IMR-90 (cell line): ENCODE measurements at regions not wholly inside any gene's neighbourhood (a gene's known extent, or its start where the extent isn't known, plus 50 kb on each side); places are given as distances from the start of the nearest gene placed in this dataset.
A peak's percentile ranks its signal among the peaks of the same experiment; 100 is the strongest.

Experiments
- ATAC-seq: fragments of 200-7000 bp; cut with Tn5 transposase; 2 replicates; pipeline ENCODE4 v1.9.1; 2020; ENCODE audit warnings: low read depth, mild to moderate bottlenecking, moderate library complexity
- BruUV-seq: library from RNA; stranded (reverse); fragments of 400-500 nt; replicated peaks from 2 replicates; lab custom pipeline; 2021; lab: Mats Ljungman, UMichigan
- CTCF ChIA-PET: fragments of 300-600 bp; formaldehyde crosslinking; extraction: SDS; loops from one replicate; lab custom pipeline; 2021; ENCODE audit warnings: antibody characterized with exemption; lab: Yijun Ruan, JAX
- POLR2A ChIA-PET: fragments of 300-600 bp; sonication (Branson Sonifier 250); formaldehyde crosslinking; loops from one replicate; lab custom pipeline; 2022; ENCODE audit warnings: antibody characterized with exemption; ENCODE audit not compliant: unreplicated experiment; lab: Charles Lee
- DNase-seq: peaks from one replicate; pipeline ENCODE4 v3.0.0; 2013
- H2AFZ ChIP-seq: replicated peaks from 2 replicates; pipeline ENCODE3; 2013; ENCODE audit warnings: low read length, mild to moderate bottlenecking; ENCODE audit not compliant: poor library complexity
- H2AK5ac ChIP-seq: 2 replicates; pipeline ENCODE4 v1.6.1; 2013; ENCODE audit warnings: low read depth, low read length, inconsistent platforms
- H2AK9ac ChIP-seq: replicated peaks from 2 replicates; pipeline ENCODE3; 2013; ENCODE audit warnings: mild to moderate bottlenecking, low read depth, low read length, moderate library complexity; ENCODE audit not compliant: poor library complexity
- H2BK120ac ChIP-seq: 2 replicates; pipeline ENCODE4 v1.6.1; 2013; ENCODE audit warnings: low read depth, low read length, inconsistent platforms
- H2BK15ac ChIP-seq: 3 replicates; pipeline ENCODE4 v1.6.1; 2013; ENCODE audit warnings: low read depth, low read length, inconsistent platforms
- H2BK20ac ChIP-seq: 2 replicates; pipeline ENCODE4 v1.6.1; 2013; ENCODE audit warnings: low read depth, mild to moderate bottlenecking, inconsistent platforms, low read length, moderate library complexity
- H2BK5ac ChIP-seq: 2 replicates; pipeline ENCODE4 v1.6.1; 2013; ENCODE audit warnings: mild to moderate bottlenecking, low read depth, low read length, inconsistent platforms; ENCODE audit not compliant: poor library complexity, severe bottlenecking
- H3K14ac ChIP-seq: replicated peaks from 2 replicates; pipeline ENCODE4 v1.6.1; 2013; ENCODE audit warnings: low read depth, low read length, inconsistent platforms
- H3K18ac ChIP-seq: 2 replicates; pipeline ENCODE4 v1.6.1; 2013; ENCODE audit warnings: low read depth, low read length, control low read depth
- H3K23ac ChIP-seq: 2 replicates; pipeline ENCODE4 v1.6.1; 2013; ENCODE audit warnings: low read depth, low read length, inconsistent platforms
- H3K27ac ChIP-seq: 2 replicates; pipeline ENCODE4 v1.5.1; 2013; ENCODE audit warnings: mild to moderate bottlenecking, control low read depth, low read length; ENCODE audit not compliant: insufficient read depth
- H3K27me3 ChIP-seq: 2 replicates; pipeline ENCODE4 v1.6.1; 2013; ENCODE audit warnings: low read length; ENCODE audit not compliant: control insufficient read depth, insufficient read depth
- H3K36me3 ChIP-seq: 2 replicates; pipeline ENCODE4 v1.6.1; 2013; ENCODE audit warnings: low read length, mixed read lengths; ENCODE audit not compliant: control insufficient read depth, insufficient read depth
- H3K4ac ChIP-seq: 2 replicates; pipeline ENCODE4 v1.6.1; 2013; ENCODE audit warnings: low read depth, low read length, inconsistent platforms
- H3K4me1 ChIP-seq: 2 replicates; pipeline ENCODE4 v1.6.1; 2013; ENCODE audit warnings: low read length, mixed read lengths; ENCODE audit not compliant: control insufficient read depth, insufficient read depth
- H3K4me2 ChIP-seq: 2 replicates; pipeline ENCODE4 v1.6.1; 2013; ENCODE audit warnings: low read depth, mild to moderate bottlenecking, control low read depth, low read length, moderate library complexity
- H3K4me3 ChIP-seq: 2 replicates; pipeline ENCODE4 v1.5.1; 2013; ENCODE audit warnings: low read depth, mild to moderate bottlenecking, control low read depth, low read length, moderate library complexity; ENCODE audit not compliant: insufficient read depth
- H3K56ac ChIP-seq: 2 replicates; pipeline ENCODE4 v1.6.1; 2013; ENCODE audit warnings: low read length, inconsistent platforms; ENCODE audit not compliant: insufficient read depth; ENCODE audit errors: extremely low read depth
- H3K79me1 ChIP-seq, 2 experiments: 2 replicates each; pipeline ENCODE4 v1.6.1; 2013; ENCODE audit warnings: low read length in 2 of 2, inconsistent platforms in 1 of 2, low read depth in 1 of 2
- H3K9ac ChIP-seq: 2 replicates; pipeline ENCODE4 v1.6.1; 2013; ENCODE audit warnings: low read depth, low read length, control low read depth
- H3K9me1 ChIP-seq: 2 replicates; pipeline ENCODE4 v1.6.1; 2013; ENCODE audit warnings: low read length, inconsistent platforms; ENCODE audit not compliant: insufficient read depth
- H3K9me3 ChIP-seq: 2 replicates; pipeline ENCODE4 v1.6.1; 2013; ENCODE audit warnings: low read length; ENCODE audit not compliant: control insufficient read depth, insufficient read depth
- H4K20me1 ChIP-seq: 2 replicates; pipeline ENCODE4 v1.6.1; 2013; ENCODE audit warnings: low read length, inconsistent platforms; ENCODE audit not compliant: insufficient read depth
- H4K5ac ChIP-seq: 2 replicates; pipeline ENCODE4 v1.6.1; 2013; ENCODE audit warnings: mild to moderate bottlenecking, low read depth, low read length, control low read depth
- H4K8ac ChIP-seq, 2 experiments: 2 replicates each; pipeline ENCODE4 v1.6.1; 2013; ENCODE audit warnings: low read depth in 2 of 2, low read length in 2 of 2, control low read depth in 1 of 2, inconsistent platforms in 1 of 2
- H4K91ac ChIP-seq: 2 replicates; pipeline ENCODE4 v1.6.1; 2013; ENCODE audit warnings: low read depth, low read length, inconsistent platforms; ENCODE audit not compliant: insufficient read depth
- CEBPB ChIP-seq: IDR thresholded peaks from 2 replicates; pipeline ENCODE4 v1.6.1; 2012; ENCODE audit warnings: low read depth, low read length, improper control_type of control experiment
- CTCF ChIP-seq: conservative IDR thresholded peaks from 2 replicates; pipeline ENCODE4 v1.5.1; 2012; ENCODE audit warnings: mild to moderate bottlenecking, low read depth, low read length, improper control_type of control experiment
- WGBS, 2 experiments: methylation state at CpG; one replicate each; pipeline versions ENCODE4 v1.1.5 to v1.1.7; 2013; ENCODE audit warnings: missing lambda C conversion rate in 2 of 2; ENCODE audit not compliant: insufficient read length in 1 of 2; ENCODE audit errors: extremely low coverage in 2 of 2; 5-methylcytosine and 5-hydroxymethylcytosine counted together
- dilution Hi-C: fragments of 300-500 bp; cut with HindIII; formaldehyde crosslinking; loops from one replicate; pipeline ENCODE4 v1.14.3; 2018; ENCODE audit warnings: low sequenced_read_pairs; ENCODE audit not compliant: unreplicated experiment
- in situ Hi-C: fragments of 300-500 bp; cut with MboI; formaldehyde crosslinking; loops from 3 replicates; pipeline ENCODE4 v1.14.3; 2019; ENCODE audit warnings: low sequenced_read_pairs, inconsistent platforms, mixed read lengths
- intact Hi-C: fragments of 100-400 bp; cut with micrococcal nuclease; formaldehyde crosslinking; loops from 2 replicates; pipeline ENCODE4 v1.10.0; 2022

GRCh38 chr14:34340025-34340625 is 121.9 kb downstream of the SPTSSA start:
- 0 out of 2 replicates have a peak overlapping the region, but pooled peaks have one; percentile 24 for H2BK20ac ChIP-seq
- peak; percentile 3; the same call in 1 of the 2 replicates for TF ChIP-seq CEBPB
- TF ChIP-seq CTCF: no peak
- no peak overlapping the region for H4K8ac ChIP-seq
- H4K20me1 ChIP-seq: no peaks in the 10 kb centered on the region
- no peak overlapping the region for H3K27ac ChIP-seq
- no peaks in the 10 kb centered on the region for H3K36me3 ChIP-seq
- in situ Hi-C loops (no loop called here), intact Hi-C loops (no loop called here), dilution Hi-C loops (no loop called here)
- peak overlapping the region; percentile 71 for H3K14ac ChIP-seq
- H4K91ac ChIP-seq: no peak overlapping the region
- DNase-seq (peak; percentile 71), ATAC-seq (no peak)
- ChIA-PET CTCF (no interaction called here), POLR2A (no interaction called here)
- H3K23ac ChIP-seq: no peak overlapping the region
- no TSS peak for BruUV-seq
- no peaks in the 10 kb centered on the region for H3K4me1 ChIP-seq
- no peak overlapping the region for H3K9ac ChIP-seq
- peak overlapping the region; percentile 32 for H2AFZ ChIP-seq
- H3K4me2 ChIP-seq: no peak overlapping the region
- no peak overlapping the region for H2AK9ac ChIP-seq
- H3K4ac ChIP-seq: no peak overlapping the region
- peaks cover 3% of the 10 kb centered on the region; the same call in 1 of the 2 replicates for H3K9me1 ChIP-seq
- H4K5ac ChIP-seq: no peak overlapping the region
- no peak overlapping the region; the same call in 2 of the 3 replicates for H2BK15ac ChIP-seq
- no peaks in the 10 kb centered on the region for H3K27me3 ChIP-seq
- peak overlapping the region; percentile 4 for H2BK5ac ChIP-seq
- H3K56ac ChIP-seq: no peak overlapping the region
- no peak overlapping the region for H2AK5ac ChIP-seq
- no peaks in the 10 kb centered on the region for H3K79me1 ChIP-seq
- H3K18ac ChIP-seq: no peak overlapping the region
- no CpG with 5 or more reads among the region's 4 CpGs for WGBS, 2 experiments
- H3K9me3 ChIP-seq: no peaks in the 10 kb centered on the region
- H2BK120ac ChIP-seq: no peak overlapping the region
- no peak overlapping the region for H3K4me3 ChIP-seq
